Fibroblast of skin of back (primary cell): ENCODE measurements at regions not wholly inside any gene's neighbourhood (a gene's known extent, or its start where the extent isn't known, plus 50 kb on each side); places are given as distances from the start of the nearest gene placed in this dataset.

Source experiments
- DNase-seq: peaks from one replicate; pipeline ENCODE4 v3.0.0-alpha.2; 2013

DNA sequence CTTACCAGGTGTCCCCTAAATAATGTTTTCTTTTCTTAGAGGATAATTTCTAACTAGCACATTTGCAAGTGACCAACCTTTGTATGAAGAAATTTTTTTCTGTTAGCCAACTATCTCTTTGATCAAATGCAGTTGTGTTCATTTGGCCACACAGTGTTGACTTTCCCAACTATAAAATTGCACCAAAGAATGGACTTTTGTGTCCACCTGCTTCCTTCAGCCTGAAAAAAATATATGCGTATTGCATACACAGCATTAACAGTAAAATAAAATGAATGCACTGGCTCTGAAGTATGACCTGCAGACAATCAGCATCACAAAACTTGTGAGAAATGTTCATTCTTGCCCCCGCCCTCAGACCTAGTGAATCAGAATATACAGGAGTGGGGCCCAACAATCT lies 342.0 kb downstream of the SEC23A start:
- no peak for DNase-seq

DNA sequence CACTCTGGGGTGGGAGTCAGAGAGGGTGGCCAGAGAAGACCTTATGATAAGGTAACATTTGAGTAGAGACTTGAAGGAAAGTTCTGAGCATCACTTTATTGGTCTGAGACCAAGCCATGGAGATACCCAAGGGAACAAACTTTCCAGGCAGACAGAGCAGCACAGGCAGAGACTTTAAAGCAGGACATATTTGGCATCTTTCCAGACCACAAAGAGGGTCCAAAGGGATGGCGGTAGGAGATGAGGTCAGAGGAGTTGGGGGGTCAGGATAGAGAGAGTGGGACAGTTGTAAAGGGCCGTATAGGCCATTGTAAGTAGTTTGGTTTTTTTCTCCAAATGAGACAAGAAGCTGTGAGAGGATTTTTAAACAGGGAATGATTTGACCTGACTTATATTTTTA lies 344.4 kb downstream of the SEC23A start:
- DNase-seq = no peak

DNA sequence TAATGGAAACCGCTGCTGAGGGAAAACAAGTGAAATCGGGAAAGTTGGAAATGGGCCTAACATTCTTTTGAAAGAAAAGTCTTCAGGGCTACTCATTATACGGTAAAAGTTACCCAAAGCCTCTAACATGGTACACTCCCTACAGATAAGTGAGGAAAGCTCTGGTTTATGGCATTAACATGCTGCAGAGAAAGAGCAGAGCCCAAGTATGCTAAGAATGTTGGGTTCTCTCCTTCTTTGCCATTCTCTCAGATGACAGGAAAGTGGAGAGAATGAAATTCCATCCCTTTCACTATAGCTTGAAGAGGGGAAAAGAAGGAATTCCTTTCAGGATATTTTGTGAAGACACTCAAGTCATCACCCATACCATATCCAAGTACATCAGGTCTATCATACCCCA lies 348.0 kb downstream of the SEC23A start:
- DNase-seq = peak; percentile 38

DNA sequence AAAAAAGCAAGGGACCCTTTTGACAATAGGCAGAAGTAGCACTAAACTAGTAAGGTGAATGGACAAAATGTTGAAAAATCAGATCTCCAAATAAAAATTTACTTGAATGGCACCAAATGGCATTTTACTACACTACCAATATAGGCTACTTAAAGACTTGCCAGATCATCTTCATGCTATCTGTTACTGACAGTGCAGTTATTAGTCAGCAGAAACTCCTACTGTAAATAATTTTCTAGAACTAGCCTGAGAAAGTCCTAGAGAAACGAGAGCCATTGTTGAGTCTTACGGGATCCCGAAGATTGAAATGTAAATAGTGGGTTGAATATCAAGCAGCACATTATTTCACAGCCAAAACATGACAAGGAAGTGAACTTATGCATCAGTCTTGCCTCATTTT lies 350.3 kb downstream of the SEC23A start:
- DNase-seq = no peak

DNA sequence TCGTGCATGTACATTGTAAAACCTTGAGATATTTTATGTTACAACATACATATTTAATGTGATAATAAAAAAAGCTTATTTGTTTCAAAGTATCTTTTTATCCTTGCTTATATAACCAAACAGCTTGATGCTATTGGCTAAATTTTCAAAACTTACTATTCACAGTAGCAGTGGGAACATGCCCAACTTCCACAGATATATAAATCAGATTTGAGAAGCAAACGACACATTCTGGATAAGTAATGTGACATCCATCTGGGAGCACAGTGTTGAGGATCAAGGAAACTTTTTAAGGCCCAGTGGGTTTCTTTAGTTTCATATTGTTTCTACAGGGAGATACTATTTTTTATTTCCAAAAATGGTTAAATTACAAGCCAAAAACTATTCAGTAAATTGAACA lies 350.7 kb downstream of the SEC23A start:
- DNase-seq = no peak

GRCh38 chr14:38751459-38751858 lies 351.6 kb downstream of the SEC23A start:
- DNase-seq = no peak

DNA sequence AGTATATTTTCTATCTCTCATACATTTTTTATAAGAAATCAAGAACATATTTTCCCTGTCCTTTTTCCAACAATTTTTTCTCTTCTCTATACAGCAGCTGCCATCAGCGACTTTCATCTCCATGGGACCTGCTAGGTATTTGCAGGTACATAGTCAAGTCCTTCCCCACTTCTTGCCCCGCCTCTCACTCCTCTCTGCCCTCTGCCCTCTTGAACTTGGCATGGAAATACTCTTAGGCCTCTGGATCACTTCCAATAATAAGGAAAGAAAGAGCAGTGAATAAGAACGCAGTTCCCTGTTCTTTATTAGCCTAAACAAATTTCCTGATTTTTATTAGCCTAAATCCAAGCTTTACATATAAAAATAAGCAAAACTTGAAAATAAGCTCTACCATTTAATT lies 353.1 kb downstream of the SEC23A start:
- no peak for DNase-seq

DNA sequence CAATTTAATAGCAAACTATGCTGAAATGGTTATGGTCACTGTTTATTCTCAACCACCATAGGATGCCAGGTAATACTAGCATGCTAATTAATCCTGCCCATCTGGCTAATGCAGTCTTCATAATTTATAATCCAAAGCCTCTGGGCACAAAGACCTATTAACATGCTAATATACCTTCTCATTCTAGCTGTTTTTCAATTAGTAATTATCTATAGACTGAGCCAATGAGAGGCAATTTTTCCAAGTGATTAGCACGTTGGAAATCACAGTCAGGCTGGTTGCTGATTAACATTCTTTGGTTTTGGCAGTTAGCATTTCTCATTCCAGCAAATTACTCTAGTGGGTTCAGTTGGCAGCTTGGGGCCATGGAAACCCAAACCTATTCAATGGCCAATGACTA lies 357.2 kb downstream of the SEC23A start:
- DNase-seq = no peak

DNA sequence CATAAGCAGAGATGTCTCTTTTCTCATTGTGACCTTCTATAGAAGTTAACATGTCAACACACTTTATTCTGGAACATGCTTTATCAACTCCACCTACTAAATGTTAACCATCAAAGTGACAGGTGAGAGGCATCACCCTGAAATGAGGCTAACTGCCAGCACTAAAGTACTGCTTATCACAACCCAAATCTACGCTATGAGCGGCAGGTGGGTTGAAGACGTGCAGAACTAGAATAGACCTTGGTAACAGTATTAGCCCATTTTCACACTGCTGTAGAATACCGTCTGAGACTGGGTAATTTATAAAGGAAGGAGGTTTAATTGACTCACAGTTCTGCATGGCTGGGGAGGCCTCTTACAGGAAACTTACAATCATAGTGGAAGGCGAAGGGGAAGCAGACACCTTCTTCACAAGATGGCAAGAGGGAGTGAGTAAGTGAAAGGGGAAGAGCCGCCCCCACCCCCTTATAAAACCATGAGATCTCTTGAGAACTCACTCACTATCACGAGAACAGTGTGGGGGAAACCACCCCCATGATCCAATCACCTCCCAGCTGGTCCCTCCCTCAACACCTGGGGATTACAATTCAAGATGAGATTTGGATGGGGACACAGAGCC lies 359.0 kb downstream of the SEC23A start:
- DNase-seq = no peak

DNA sequence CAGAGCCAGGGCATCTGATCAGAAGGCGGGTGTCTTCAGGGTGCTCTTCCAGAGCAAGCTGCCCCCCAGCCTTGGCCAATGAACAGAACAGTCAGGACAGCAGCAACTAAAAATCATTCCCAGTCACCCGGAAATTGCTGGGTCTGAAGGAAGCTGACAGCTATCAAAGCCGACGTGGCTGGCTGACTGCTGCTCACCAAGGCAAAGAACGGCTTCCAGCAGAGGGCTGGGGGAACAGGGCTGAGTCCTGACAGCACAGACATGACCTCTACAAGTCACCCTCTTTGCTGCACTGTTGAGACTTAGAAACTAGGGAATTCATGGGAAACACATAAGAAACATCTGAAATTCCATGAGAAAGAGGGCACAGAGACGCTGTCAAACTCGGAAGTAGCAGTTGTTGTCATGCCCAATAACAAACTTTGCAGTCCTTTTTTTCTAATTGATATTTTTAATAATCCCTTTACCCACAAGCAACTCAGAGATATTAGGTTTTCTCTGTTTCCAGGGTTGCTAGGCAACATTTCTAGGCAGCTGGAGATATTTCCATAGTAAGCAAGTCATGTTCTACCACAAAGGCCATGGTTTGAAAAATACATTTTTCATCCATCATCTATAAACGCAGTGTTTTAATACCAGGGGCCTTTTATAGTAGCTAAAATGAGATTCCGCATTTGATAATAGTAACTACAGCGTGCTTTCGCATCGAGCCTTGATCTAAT lies 365.2 kb downstream of the SEC23A start:
- no peak for DNase-seq

- no peak for DNase-seq
These were observed 368.0 kb downstream of the SEC23A start for GRCh38 chr14:38735005-38735404.

GRCh38 chr14:38731962-38732361 lies 371.1 kb downstream of the SEC23A start:
- no peak for DNase-seq

DNA sequence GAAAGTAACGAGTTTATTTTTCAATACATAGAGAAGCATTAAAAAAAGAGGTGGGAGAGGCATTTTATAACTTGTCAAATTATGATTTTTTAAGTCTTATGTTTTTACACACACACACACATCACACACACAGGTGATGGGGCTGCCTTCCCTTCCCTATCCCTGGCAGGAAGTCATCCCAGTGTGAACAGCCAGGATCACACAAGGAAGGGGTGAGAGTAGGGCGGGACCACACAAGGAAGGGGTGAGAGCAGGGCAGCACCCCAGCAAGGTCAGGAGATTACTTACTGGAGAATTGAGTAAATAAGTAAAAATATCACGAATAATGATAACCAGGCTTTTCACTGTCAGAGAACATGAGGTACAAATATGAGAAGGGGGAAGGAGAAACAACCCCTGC lies 372.6 kb downstream of the SEC23A start:
- no peak for DNase-seq

DNA sequence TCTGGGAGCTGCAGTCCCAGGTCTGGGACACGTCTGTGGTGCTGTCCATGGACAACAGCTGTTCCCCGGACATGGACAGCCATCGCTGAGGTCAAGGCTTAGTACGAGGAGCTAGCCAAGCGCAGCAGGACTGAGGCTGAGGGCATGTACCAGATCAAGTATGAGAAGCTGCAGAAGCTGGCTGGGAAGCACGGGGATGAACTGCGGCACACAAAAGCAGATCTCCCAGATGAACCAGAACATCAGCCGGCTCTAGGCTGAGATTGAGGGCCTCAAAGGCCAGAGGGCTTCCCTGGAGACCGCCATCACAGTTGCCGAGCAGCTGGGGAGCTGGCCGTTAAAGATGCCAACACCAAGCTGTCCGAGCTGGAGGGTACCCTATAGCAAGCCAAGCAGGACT lies 375.3 kb downstream of the SEC23A start:
- DNase-seq = no peak

- DNase-seq = no peak
These were observed 378.4 kb downstream of the SEC23A start for GRCh38 chr14:38724621-38725020.

DNA sequence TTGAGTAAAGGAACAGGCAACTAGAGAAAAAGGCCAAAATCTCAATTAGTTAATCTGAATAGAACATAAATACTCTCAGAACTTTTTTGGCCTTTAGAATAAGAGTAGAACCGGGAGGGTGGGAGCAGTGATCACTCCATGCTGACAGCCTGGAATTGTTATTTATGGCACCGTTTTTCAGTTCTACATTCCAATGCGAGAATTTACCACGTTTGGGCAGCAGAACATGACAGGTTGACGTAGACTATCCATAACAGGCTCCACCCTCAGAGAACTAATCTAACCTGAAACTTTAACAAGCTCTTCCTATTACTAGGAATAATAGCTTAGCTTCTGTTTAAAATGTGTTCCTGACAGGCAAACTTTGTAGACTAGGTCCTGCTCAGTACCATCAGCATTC lies 379.1 kb downstream of the SEC23A start:
- peak; percentile 7 for DNase-seq

GRCh38 chr14:38723277-38723676 lies 379.8 kb downstream of the SEC23A start:
- DNase-seq = no peak

DNA sequence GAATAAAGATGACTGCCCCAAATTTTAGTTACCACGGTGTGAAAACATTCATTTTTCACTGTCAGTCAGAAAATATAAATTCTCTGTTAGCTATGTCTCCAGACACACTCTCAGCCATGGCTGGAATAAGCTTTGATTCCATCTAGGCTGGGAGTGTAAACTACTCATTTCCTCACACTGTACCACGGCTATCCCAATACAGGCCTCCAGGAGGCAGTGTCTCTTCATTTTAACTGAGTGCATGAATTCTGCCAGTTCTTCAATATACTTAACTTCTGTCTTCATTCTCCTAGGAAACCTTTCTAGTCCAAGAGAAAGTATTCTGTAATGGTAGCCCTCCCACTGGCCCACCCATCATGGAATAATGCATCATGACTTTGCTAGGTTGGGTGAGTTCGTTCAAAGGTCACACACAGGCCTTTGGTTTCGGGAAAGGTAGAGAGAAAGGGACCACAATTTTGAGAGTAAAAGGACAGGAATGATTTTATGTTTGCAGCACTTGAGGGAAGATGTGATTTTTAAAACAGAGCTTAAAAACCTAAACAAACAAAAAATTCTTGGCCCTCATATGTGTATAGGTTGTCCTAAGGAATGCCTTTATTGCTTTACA lies 381.1 kb downstream of the SEC23A start:
- DNase-seq = peak; percentile 54

DNA sequence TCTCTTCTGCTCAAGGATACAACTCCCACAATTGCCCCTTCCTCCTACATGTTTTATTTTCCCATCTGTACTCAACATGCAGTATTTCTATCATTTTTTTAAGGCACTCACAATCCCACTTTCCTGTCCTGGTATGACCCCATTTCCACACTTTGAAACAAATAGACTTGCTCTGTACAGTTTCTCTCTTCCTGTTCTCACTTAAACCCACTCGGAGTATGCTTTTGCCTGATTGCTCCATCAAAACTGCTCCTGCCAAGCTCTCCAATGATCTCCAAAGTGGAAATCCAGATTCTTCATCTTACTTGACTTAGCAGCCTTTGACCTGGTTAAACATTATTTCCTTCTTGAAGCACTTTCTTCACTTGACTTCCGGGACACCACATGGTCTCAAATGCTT lies 384.5 kb downstream of the SEC23A start:
- no peak for DNase-seq

DNA sequence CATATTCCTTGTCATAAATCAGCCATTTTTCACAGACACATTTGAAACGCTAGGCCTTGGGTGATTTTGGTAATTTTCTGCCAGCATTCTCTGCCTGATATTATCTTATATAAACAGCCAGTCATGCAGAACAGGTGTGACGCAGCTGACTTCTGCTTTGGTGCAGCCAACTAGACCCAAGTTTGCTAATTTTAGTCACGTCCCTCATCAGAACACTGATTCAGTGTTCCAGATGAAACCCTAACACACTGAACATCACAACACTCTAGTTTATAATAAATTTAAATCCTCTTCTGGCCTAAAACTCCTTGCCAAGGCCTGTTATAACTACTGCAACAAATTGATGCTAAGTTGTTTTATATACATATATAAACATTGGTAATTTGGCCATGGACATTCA lies 386.1 kb downstream of the SEC23A start:
- DNase-seq = no peak

DNA sequence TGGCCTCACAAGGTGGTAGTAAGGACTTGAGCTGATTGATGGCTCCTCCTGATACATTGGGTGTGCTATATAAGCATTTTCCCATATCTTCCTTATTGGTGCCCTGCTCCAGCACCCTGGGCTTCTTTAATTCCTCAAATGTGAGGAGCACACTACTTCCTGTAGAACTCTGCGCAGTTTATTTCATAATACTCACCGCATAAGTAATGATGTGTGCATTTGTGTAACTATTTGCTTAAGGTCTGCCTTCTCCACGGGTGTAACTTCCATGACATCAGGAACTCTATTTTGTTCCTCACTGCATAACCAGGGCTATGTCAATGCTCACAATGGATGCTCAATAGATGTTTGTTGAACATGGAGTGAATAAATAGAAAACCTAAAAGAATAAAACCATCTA lies 392.2 kb downstream of the SEC23A start:
- DNase-seq = no peak

DNA sequence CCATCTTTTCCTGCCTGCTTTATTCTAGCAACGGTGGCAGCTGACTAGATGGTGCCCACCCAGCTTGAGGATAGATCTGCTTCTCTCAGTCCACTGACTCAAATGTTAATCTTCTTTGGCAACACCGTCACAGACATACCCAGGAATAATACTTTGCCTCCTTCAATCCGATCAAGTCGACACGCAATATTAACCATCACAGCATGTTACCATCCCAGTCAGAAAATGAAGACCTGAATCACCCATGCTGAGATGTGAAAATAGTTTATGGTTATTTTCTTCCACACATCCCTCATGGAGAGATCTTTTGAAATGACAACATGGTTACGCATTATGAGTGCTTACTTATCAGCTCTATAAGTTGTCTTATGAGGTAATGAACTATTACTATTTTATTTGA lies 392.8 kb downstream of the SEC23A start:
- no peak for DNase-seq

- DNase-seq = no peak
These were observed 397.8 kb downstream of the SEC23A start for GRCh38 chr14:38705220-38705619.

- no peak for DNase-seq
These were observed 398.8 kb downstream of the SEC23A start for GRCh38 chr14:38704220-38704619.
